ENCODE measurements at regions not wholly inside any gene's neighbourhood (a gene's known extent, or its start where the extent isn't known, plus 50 kb on each side); places are given as distances from the start of the nearest gene placed in this dataset.

GRCh38 chr3:194930377-194931204 lies 244.9 kb downstream of the FAM43A start:
- in situ Hi-C loops (cut with HindIII; ENCODE audit: low sequenced_read_pairs) = no loop called here
- no peak for TF ChIP-seq CTCF (IDR thresholded peaks at IDR 0.05; ENCODE audit: low read depth, low read length)
- DNase-seq (ENCODE audit: low read depth, low spot score) = peak; percentile 70
- H3K4me3 ChIP-seq (ENCODE audit: low read depth, low read length) = no peak overlapping the region

- no peak overlapping the region for H3K4me3 ChIP-seq (ENCODE audit: low read depth, low read length)
- in situ Hi-C loops (cut with HindIII; ENCODE audit: low sequenced_read_pairs) = no loop called here
- no peak for TF ChIP-seq CTCF (IDR thresholded peaks at IDR 0.05; ENCODE audit: low read depth, low read length)
- DNase-seq (ENCODE audit: low read depth, low spot score) = no peak
Observed at GRCh38 chr3:194931347-194931746, 245.7 kb downstream of the FAM43A start.

- no peak for TF ChIP-seq CTCF (IDR thresholded peaks at IDR 0.05; ENCODE audit: low read depth, low read length)
Observed at GRCh38 chr3:194931865-194932264, 246.2 kb downstream of the FAM43A start.

GRCh38 chr3:194933465-194933864 lies 247.8 kb downstream of the FAM43A start:
- in situ Hi-C loops (cut with HindIII; ENCODE audit: low sequenced_read_pairs) = no loop called here
- no peak for TF ChIP-seq CTCF (IDR thresholded peaks at IDR 0.05; ENCODE audit: low read depth, low read length)
- H3K4me3 ChIP-seq (ENCODE audit: low read depth, low read length) = no peak overlapping the region
- DNase-seq (ENCODE audit: low read depth, low spot score) = no peak

More at GRCh38 chr3:194931865-194932264, 246.2 kb downstream of the FAM43A start:
- in situ Hi-C loops (cut with HindIII; ENCODE audit: low sequenced_read_pairs) = no loop called here
- no peak overlapping the region for H3K4me3 ChIP-seq (ENCODE audit: low read depth, low read length)
- no peak for DNase-seq (ENCODE audit: low read depth, low spot score)

- H3K4me3 ChIP-seq (ENCODE audit: low read depth, low read length) = no peak overlapping the region
- DNase-seq (ENCODE audit: low read depth, low spot score) = no peak
- in situ Hi-C loops (cut with HindIII; ENCODE audit: low sequenced_read_pairs) = no loop called here
- TF ChIP-seq CTCF (IDR thresholded peaks at IDR 0.05; ENCODE audit: low read depth, low read length) = no peak
Observed at GRCh38 chr3:194935061-194935460, 249.4 kb downstream of the FAM43A start.

GRCh38 chr3:194935632-194936470 lies 250.2 kb downstream of the FAM43A start:
- H3K4me3 ChIP-seq (ENCODE audit: low read depth, low read length) = no peak overlapping the region
- in situ Hi-C loops (cut with HindIII; ENCODE audit: low sequenced_read_pairs) = no loop called here
- no peak for TF ChIP-seq CTCF (IDR thresholded peaks at IDR 0.05; ENCODE audit: low read depth, low read length)
- no peak for DNase-seq (ENCODE audit: low read depth, low spot score)

All from astrocyte of the spinal cord (primary cell).